Neural cell (in vitro differentiated cells): ENCODE measurements at regions not wholly inside any gene's neighbourhood (a gene's known extent, or its start where the extent isn't known, plus 50 kb on each side); places are given as distances from the start of the nearest gene placed in this dataset.

Source experiments
- H2AFZ ChIP-seq: fragments of 200-600, 300-800 bp; sonication (generic), shearing (Covaris generic); 2 replicates; pipeline ENCODE4 v1.6.0; 2014; ENCODE audit warnings: low read depth, mild to moderate bottlenecking, antibody characterized with exemption, low read length, moderate library complexity
- H3F3A ChIP-seq: fragments of 200-600 bp; shearing (Covaris generic); 2 replicates; pipeline ENCODE4 v1.6.1; 2016; ENCODE audit warnings: mild to moderate bottlenecking, moderate library complexity, mixed read lengths, antibody characterized with exemption, low read length; ENCODE audit not compliant: insufficient read depth, poor library complexity, severe bottlenecking
- H3K27ac ChIP-seq: fragments of 200-600, 300-800 bp; sonication (generic), shearing (Covaris generic); 2 replicates; pipeline ENCODE4 v1.5.1; 2014; ENCODE audit warnings: mild to moderate bottlenecking, low read length, moderate library complexity
- H3K27me3 ChIP-seq: fragments of 300-800, 200-600 bp; sonication (generic), shearing (Covaris generic); 2 replicates; pipeline ENCODE4 v1.6.0; 2014; ENCODE audit warnings: mild to moderate bottlenecking, low read depth, low read length, moderate library complexity; ENCODE audit not compliant: insufficient read depth
- H3K36me3 ChIP-seq: fragments of 300-800, 200-600 bp; sonication (generic), shearing (Covaris generic); 2 replicates; pipeline ENCODE4 v1.5.1; 2014; ENCODE audit warnings: mild to moderate bottlenecking, antibody characterized with exemption, low read length, moderate library complexity; ENCODE audit not compliant: insufficient read depth
- H3K4me2 ChIP-seq: fragments of 300-800, 200-600 bp; sonication (generic), shearing (Covaris generic); 2 replicates; pipeline ENCODE4 v1.6.0; 2014; ENCODE audit warnings: mild to moderate bottlenecking, low read length
- H3K4me3 ChIP-seq: fragments of 300-800, 200-600 bp; sonication (generic), shearing (Covaris generic); 2 replicates; pipeline ENCODE4 v1.5.1; 2014; ENCODE audit warnings: mild to moderate bottlenecking, low read length, moderate library complexity
- H3K79me2 ChIP-seq: fragments of 200-600 bp; shearing (Covaris generic); replicated peaks from 2 replicates; pipeline ENCODE4 v1.6.0; 2014; ENCODE audit warnings: mild to moderate bottlenecking, low read length, moderate library complexity; ENCODE audit not compliant: insufficient read depth
- H3K9ac ChIP-seq: fragments of 300-800, 200-600 bp; sonication (generic), shearing (Covaris generic); 2 replicates; pipeline ENCODE4 v1.6.1; 2016; ENCODE audit warnings: mild to moderate bottlenecking, low read length, mixed read lengths
- H3K9me2 ChIP-seq: fragments of 200-600 bp; shearing (Covaris generic); 2 replicates; pipeline ENCODE4 v1.6.1; 2016; ENCODE audit warnings: mild to moderate bottlenecking, low read length, mixed read lengths; ENCODE audit not compliant: insufficient read depth
- H3K9me3 ChIP-seq: fragments of 200-600, 300-800 bp; sonication (generic), shearing (Covaris generic); 2 replicates; pipeline ENCODE4 v1.6.1; 2016; ENCODE audit warnings: mild to moderate bottlenecking, mixed run types, low read length, moderate library complexity, mixed read lengths
- H4K20me1 ChIP-seq: fragments of 200-600 bp; shearing (Covaris generic); 2 replicates; pipeline ENCODE4 v1.6.1; 2016; ENCODE audit warnings: mild to moderate bottlenecking, mixed run types; ENCODE audit not compliant: insufficient read depth
- CTCF ChIP-seq: fragments of 450-650 bp; IDR thresholded peaks from 2 replicates; pipeline ENCODE4 v1.5.1; 2014; ENCODE audit warnings: antibody characterized with exemption, mild to moderate bottlenecking, moderate library complexity; ENCODE audit not compliant: poor library complexity, severe bottlenecking
- EZH2 ChIP-seq: fragments of 200-600, 300-800 bp; shearing (Covaris generic), sonication (generic); IDR thresholded peaks from 2 replicates; pipeline ENCODE4 v1.6.1; 2014; ENCODE audit warnings: antibody characterized with exemption, low read length, borderline replicate concordance, mild to moderate bottlenecking; ENCODE audit not compliant: insufficient read depth, poor library complexity, severe bottlenecking
- MXI1 ChIP-seq: fragments of 450-650 bp; conservative IDR thresholded peaks from 2 replicates; pipeline ENCODE4 v1.6.1; 2014; ENCODE audit warnings: antibody characterized with exemption, mild to moderate bottlenecking; ENCODE audit not compliant: poor library complexity, severe bottlenecking
- RAD21 ChIP-seq: fragments of 450-650 bp; conservative IDR thresholded peaks from 2 replicates; pipeline ENCODE4 v1.6.1; 2014; ENCODE audit warnings: antibody characterized with exemption, mild to moderate bottlenecking, moderate library complexity
- REST ChIP-seq: IDR thresholded peaks from 2 replicates; pipeline ENCODE4 v1.6.1; 2012; ENCODE audit warnings: borderline replicate concordance
- SMC3 ChIP-seq: fragments of 450-650 bp; conservative IDR thresholded peaks from 2 replicates; pipeline ENCODE4 v1.6.1; 2014; ENCODE audit warnings: antibody characterized with exemption, mild to moderate bottlenecking, moderate library complexity; ENCODE audit not compliant: poor library complexity
- TAF1 ChIP-seq: IDR thresholded peaks from 2 replicates; pipeline ENCODE4 v1.6.1; 2012; ENCODE audit warnings: low read depth

GRCh38 chr2:71277536-71278103 lies 50.7 kb upstream of the PAIP2B start:
- TF ChIP-seq TAF1 (no peak), CTCF (peak; percentile 29), EZH2 (no peak), RAD21 (no peak), SMC3 (no peak), MXI1 (no peak)
- no peak overlapping the region for H3K27ac ChIP-seq

GRCh38 chr2:71277147-71277475 lies 50.2 kb upstream of the PAIP2B start:
- H3K36me3 ChIP-seq, result no peaks in the 10 kb centered on the region
- no peak overlapping the region for H3K27ac ChIP-seq
- no peaks in the 10 kb centered on the region for H4K20me1 ChIP-seq
- peak overlapping the region; percentile 65 for H2AFZ ChIP-seq
- no peaks in the 10 kb centered on the region for H3K9me2 ChIP-seq
- peak overlapping the region; percentile 88 for H3K4me3 ChIP-seq
- TF ChIP-seq MXI1 (no peak), EZH2 (no peak), TAF1 (no peak), REST (no peak), SMC3 (no peak)
- peaks cover 29% of the 10 kb centered on the region for H3K27me3 ChIP-seq
- H3K4me2 ChIP-seq, result peak overlapping the region; percentile 46
- H3K79me2 ChIP-seq, result no peaks in the 10 kb centered on the region
- H3K9ac ChIP-seq, result peak overlapping the region; percentile 33
- no peaks in the 10 kb centered on the region for H3F3A ChIP-seq
- no peaks in the 10 kb centered on the region for H3K9me3 ChIP-seq

More at GRCh38 chr2:71277536-71278103, 50.7 kb upstream of the PAIP2B start:
- peaks cover 29% of the 10 kb centered on the region for H3K27me3 ChIP-seq
- H3K4me3 ChIP-seq, result peak overlapping the region; percentile 88
- no peaks in the 10 kb centered on the region for H4K20me1 ChIP-seq
- no peak overlapping the region for H2AFZ ChIP-seq
- no peak overlapping the region for H3K9ac ChIP-seq
- no peaks in the 10 kb centered on the region for H3K9me2 ChIP-seq
- H3K36me3 ChIP-seq, result no peaks in the 10 kb centered on the region
- H3F3A ChIP-seq, result no peaks in the 10 kb centered on the region
- no peaks in the 10 kb centered on the region for H3K79me2 ChIP-seq
- no peaks in the 10 kb centered on the region for H3K9me3 ChIP-seq
- peak overlapping the region; percentile 46 for H3K4me2 ChIP-seq
